ENCODE measurements at regions not wholly inside any gene's neighbourhood (a gene's known extent, or its start where the extent isn't known, plus 50 kb on each side); places are given as distances from the start of the nearest gene placed in this dataset.

GRCh38 chr7:49166441-49166840 is 242.1 kb downstream of the CDC14C start:
- TF ChIP-seq POLR2AphosphoS5 (IDR thresholded peaks at IDR 0.05; ENCODE audit: low read depth) (no peak), EZH2 (IDR thresholded peaks at IDR 0.05; ENCODE audit: low read depth, unreplicated experiment) (no peak), EZH2phosphoT487 (IDR thresholded peaks at IDR 0.05; ENCODE audit: unreplicated experiment) (no peak), JUNB (IDR thresholded peaks at IDR 0.05; ENCODE audit: unreplicated experiment) (no peak), STAT1 (IDR thresholded peaks at IDR 0.05; ENCODE audit: unreplicated experiment) (no peak), ETS1 (IDR thresholded peaks at IDR 0.05) (no peak), ZNF114 (CRISPR knock-in tag; IDR thresholded peaks at IDR 0.05) (no peak)
- TF ChIP-seq, protein P1, sequence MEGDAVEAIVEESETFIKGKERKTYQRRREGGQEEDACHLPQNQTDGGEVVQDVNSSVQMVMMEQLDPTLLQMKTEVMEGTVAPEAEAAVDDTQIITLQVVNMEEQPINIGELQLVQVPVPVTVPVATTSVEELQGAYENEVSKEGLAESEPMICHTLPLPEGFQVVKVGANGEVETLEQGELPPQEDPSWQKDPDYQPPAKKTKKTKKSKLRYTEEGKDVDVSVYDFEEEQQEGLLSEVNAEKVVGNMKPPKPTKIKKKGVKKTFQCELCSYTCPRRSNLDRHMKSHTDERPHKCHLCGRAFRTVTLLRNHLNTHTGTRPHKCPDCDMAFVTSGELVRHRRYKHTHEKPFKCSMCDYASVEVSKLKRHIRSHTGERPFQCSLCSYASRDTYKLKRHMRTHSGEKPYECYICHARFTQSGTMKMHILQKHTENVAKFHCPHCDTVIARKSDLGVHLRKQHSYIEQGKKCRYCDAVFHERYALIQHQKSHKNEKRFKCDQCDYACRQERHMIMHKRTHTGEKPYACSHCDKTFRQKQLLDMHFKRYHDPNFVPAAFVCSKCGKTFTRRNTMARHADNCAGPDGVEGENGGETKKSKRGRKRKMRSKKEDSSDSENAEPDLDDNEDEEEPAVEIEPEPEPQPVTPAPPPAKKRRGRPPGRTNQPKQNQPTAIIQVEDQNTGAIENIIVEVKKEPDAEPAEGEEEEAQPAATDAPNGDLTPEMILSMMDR (conservative IDR thresholded peaks at IDR 0.05; ENCODE audit: low read depth in 2 of 2): peak; percentile 62 to 72
- TF ChIP-seq, protein P2, sequence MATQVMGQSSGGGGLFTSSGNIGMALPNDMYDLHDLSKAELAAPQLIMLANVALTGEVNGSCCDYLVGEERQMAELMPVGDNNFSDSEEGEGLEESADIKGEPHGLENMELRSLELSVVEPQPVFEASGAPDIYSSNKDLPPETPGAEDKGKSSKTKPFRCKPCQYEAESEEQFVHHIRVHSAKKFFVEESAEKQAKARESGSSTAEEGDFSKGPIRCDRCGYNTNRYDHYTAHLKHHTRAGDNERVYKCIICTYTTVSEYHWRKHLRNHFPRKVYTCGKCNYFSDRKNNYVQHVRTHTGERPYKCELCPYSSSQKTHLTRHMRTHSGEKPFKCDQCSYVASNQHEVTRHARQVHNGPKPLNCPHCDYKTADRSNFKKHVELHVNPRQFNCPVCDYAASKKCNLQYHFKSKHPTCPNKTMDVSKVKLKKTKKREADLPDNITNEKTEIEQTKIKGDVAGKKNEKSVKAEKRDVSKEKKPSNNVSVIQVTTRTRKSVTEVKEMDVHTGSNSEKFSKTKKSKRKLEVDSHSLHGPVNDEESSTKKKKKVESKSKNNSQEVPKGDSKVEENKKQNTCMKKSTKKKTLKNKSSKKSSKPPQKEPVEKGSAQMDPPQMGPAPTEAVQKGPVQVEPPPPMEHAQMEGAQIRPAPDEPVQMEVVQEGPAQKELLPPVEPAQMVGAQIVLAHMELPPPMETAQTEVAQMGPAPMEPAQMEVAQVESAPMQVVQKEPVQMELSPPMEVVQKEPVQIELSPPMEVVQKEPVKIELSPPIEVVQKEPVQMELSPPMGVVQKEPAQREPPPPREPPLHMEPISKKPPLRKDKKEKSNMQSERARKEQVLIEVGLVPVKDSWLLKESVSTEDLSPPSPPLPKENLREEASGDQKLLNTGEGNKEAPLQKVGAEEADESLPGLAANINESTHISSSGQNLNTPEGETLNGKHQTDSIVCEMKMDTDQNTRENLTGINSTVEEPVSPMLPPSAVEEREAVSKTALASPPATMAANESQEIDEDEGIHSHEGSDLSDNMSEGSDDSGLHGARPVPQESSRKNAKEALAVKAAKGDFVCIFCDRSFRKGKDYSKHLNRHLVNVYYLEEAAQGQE (IDR thresholded peaks at IDR 0.05; ENCODE audit: unreplicated experiment): no peak

Data from GM23338 (cell line).